DOHH2 (cell line): ENCODE measurements at regions not wholly inside any gene's neighbourhood (a gene's known extent, or its start where the extent isn't known, plus 50 kb on each side); places are given as distances from the start of the nearest gene placed in this dataset.

Experiments
- EZH2phosphoT487 ChIP-seq: fragments of 200-600 bp; sonication (generic); IDR thresholded peaks from 2 replicates; pipeline ENCODE4 v1.6.1; 2017; ENCODE audit warnings: borderline replicate concordance, mild to moderate bottlenecking, antibody characterized with exemption, low read length, moderate library complexity, mixed read lengths
- TF ChIP-seq, protein P1 (sequence below): fragments of 200-600 bp; sonication (generic); IDR thresholded peaks from one replicate; pipeline ENCODE4 v1.5.1; 2014; ENCODE audit warnings: antibody characterized with exemption, mild to moderate bottlenecking, low read depth, low read length; ENCODE audit not compliant: poor library complexity, severe bottlenecking

DNA sequence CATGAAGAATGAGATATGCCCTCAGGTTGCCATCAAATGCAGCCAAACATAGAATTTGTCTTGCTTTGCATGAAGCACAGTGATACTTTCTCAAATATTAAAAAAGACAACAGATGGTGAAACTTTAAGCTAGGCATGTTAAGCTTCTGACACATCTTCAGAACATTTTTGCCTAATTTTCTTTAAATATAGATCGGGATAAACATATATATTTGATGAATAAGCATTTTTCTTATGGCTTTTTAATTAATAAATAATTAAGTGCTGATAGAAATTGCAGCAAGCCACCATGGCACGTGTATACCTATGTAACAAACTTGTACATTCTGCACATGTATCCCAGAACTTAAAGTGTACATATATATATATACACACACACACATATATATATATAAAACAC is 831.2 kb upstream of the PCDH10 start:
- TF ChIP-seq, protein P1, sequence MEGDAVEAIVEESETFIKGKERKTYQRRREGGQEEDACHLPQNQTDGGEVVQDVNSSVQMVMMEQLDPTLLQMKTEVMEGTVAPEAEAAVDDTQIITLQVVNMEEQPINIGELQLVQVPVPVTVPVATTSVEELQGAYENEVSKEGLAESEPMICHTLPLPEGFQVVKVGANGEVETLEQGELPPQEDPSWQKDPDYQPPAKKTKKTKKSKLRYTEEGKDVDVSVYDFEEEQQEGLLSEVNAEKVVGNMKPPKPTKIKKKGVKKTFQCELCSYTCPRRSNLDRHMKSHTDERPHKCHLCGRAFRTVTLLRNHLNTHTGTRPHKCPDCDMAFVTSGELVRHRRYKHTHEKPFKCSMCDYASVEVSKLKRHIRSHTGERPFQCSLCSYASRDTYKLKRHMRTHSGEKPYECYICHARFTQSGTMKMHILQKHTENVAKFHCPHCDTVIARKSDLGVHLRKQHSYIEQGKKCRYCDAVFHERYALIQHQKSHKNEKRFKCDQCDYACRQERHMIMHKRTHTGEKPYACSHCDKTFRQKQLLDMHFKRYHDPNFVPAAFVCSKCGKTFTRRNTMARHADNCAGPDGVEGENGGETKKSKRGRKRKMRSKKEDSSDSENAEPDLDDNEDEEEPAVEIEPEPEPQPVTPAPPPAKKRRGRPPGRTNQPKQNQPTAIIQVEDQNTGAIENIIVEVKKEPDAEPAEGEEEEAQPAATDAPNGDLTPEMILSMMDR, result no peak
- TF ChIP-seq EZH2phosphoT487, result no peak
